GM12878 (cell line): ENCODE measurements at regions not wholly inside any gene's neighbourhood (a gene's known extent, or its start where the extent isn't known, plus 50 kb on each side); places are given as distances from the start of the nearest gene placed in this dataset.
A peak's percentile ranks its signal among the peaks of the same experiment; 100 is the strongest.

Source experiments
- ATAC-seq: fragments of 200-7000 bp; cut with Tn5 transposase; 3 replicates; pipeline ENCODE4 v1.9.1; 2020; ENCODE audit warnings: mild to moderate bottlenecking, moderate library complexity
- BruUV-seq: library from RNA; stranded (reverse); fragments of 400-500 nt; replicated peaks from 2 replicates; lab custom pipeline; 2021; lab: Mats Ljungman, UMichigan
- CTCF ChIA-PET: fragments of 300-600 bp; sonication (Branson Sonifier 250); formaldehyde crosslinking; extraction: SDS; loops from one replicate; lab custom pipeline; 2021; ENCODE audit warnings: inconsistent platforms; lab: Yijun Ruan, JAX
- POLR2A ChIA-PET: fragments of 350-600 bp; formaldehyde crosslinking; extraction: SDS; loops from one replicate; lab custom pipeline; 2021; ENCODE audit warnings: inconsistent platforms; lab: Charles Lee
- RAD21 ChIA-PET: fragments of 300-600 bp; sonication (Branson Sonifier 250); formaldehyde crosslinking; loops from one replicate; lab custom pipeline; 2023; ENCODE audit warnings: antibody characterized with exemption; ENCODE audit not compliant: unreplicated experiment; lab: Charles Lee
- SMC1A ChIA-PET: fragments of 300-600 bp; sonication (Branson Sonifier 250); formaldehyde crosslinking; loops from one replicate; lab custom pipeline; 2023; ENCODE audit not compliant: unreplicated experiment, uncharacterized antibody; lab: Charles Lee
- DNase-seq: peaks from one replicate; pipeline ENCODE4 v3.0.0-alpha.2; 2011; ENCODE audit warnings: low read depth, low spot score
- FAIRE-seq: peaks from 3 replicates; lab custom pipeline; 2011; peaks lifted over from hg19 to GRCh38; lab: Jason Lieb, UNC
- H2AFZ ChIP-seq: 2 replicates; pipeline ENCODE4 v1.6.0; 2011; ENCODE audit warnings: low read depth, low read length, control low read depth; ENCODE audit not compliant: control insufficient read depth
- H3K27ac ChIP-seq: 2 replicates; pipeline ENCODE4 v1.5.1; 2011; ENCODE audit warnings: control low read depth; ENCODE audit not compliant: control insufficient read depth, insufficient read depth
- H3K27me3 ChIP-seq, 2 experiments: replicated peaks in 1 of 2; 2 replicates each; pipeline versions ENCODE4 v1.6.0 to v1.6.1; 2011; ENCODE audit warnings: low read length in 1 of 2; ENCODE audit not compliant: control insufficient read depth in 2 of 2, insufficient read depth in 2 of 2
- H3K36me3 ChIP-seq, 2 experiments: 2 replicates each; pipeline ENCODE4 v1.5.1; 2011; ENCODE audit warnings: low read length in 1 of 2; ENCODE audit not compliant: control insufficient read depth in 2 of 2, insufficient read depth in 2 of 2
- H3K4me1 ChIP-seq: 2 replicates; pipeline ENCODE4 v1.6.1; 2011; ENCODE audit warnings: mild to moderate bottlenecking, low read length, moderate library complexity, mixed read lengths; ENCODE audit not compliant: control insufficient read depth, insufficient read depth
- H3K4me2 ChIP-seq: 2 replicates; pipeline ENCODE4 v1.6.0; 2011; ENCODE audit warnings: control low read depth; ENCODE audit not compliant: control insufficient read depth, insufficient read depth
- H3K4me3 ChIP-seq: fragments of 200-600 bp; sonication (generic); 2 replicates; pipeline ENCODE4 v1.5.1; 2016
- H3K79me2 ChIP-seq: 2 replicates; pipeline ENCODE4 v1.6.0; 2011; ENCODE audit warnings: low read length; ENCODE audit not compliant: control insufficient read depth, insufficient read depth
- H3K9ac ChIP-seq: 2 replicates; pipeline ENCODE4 v1.8.0; 2011; ENCODE audit warnings: low read length, control low read depth, mixed read lengths; ENCODE audit not compliant: control insufficient read depth, insufficient read depth
- H3K9me3 ChIP-seq: replicated peaks from 3 replicates; pipeline ENCODE4 v1.5.1; 2011; ENCODE audit warnings: mild to moderate bottlenecking, low read length; ENCODE audit not compliant: control insufficient read depth, insufficient read depth
- H4K20me1 ChIP-seq: 2 replicates; pipeline ENCODE4 v1.6.0; 2011; ENCODE audit not compliant: control insufficient read depth, insufficient read depth
- JUNB ChIP-seq: IDR thresholded peaks from 2 replicates; pipeline ENCODE4 v1.6.1; 2016; ENCODE audit warnings: antibody characterized with exemption, mild to moderate bottlenecking
- PRDM15 ChIP-seq: fragments of 450-650 bp; formaldehyde crosslinking; IDR thresholded peaks from 2 replicates; pipeline ENCODE4 v1.4.0; 2020; ENCODE audit warnings: mild to moderate bottlenecking, moderate library complexity
- RUNX3 ChIP-seq: IDR thresholded peaks from 2 replicates; pipeline ENCODE4 v1.6.1; 2012; ENCODE audit warnings: low read length, inconsistent platforms
- WGBS: methylation state at CpG from one replicate; pipeline ENCODE4 v1.1.6; 2016; ENCODE audit warnings: low lambda C conversion rate; ENCODE audit not compliant: insufficient replicate concordance, insufficient coverage; ENCODE audit errors: missing lambda C conversion rate; 5-methylcytosine and 5-hydroxymethylcytosine counted together
- in situ Hi-C: fragments of 300-500 bp; cut with MboI; formaldehyde crosslinking; loops from 9 replicates; pipeline ENCODE4 v1.14.3; 2018; ENCODE audit warnings: mixed read lengths
- intact Hi-C: fragments of 100-400 bp; cut with micrococcal nuclease; formaldehyde crosslinking; loops from one replicate; pipeline ENCODE4 v1.14.2; 2022; ENCODE audit not compliant: unreplicated experiment

DNA sequence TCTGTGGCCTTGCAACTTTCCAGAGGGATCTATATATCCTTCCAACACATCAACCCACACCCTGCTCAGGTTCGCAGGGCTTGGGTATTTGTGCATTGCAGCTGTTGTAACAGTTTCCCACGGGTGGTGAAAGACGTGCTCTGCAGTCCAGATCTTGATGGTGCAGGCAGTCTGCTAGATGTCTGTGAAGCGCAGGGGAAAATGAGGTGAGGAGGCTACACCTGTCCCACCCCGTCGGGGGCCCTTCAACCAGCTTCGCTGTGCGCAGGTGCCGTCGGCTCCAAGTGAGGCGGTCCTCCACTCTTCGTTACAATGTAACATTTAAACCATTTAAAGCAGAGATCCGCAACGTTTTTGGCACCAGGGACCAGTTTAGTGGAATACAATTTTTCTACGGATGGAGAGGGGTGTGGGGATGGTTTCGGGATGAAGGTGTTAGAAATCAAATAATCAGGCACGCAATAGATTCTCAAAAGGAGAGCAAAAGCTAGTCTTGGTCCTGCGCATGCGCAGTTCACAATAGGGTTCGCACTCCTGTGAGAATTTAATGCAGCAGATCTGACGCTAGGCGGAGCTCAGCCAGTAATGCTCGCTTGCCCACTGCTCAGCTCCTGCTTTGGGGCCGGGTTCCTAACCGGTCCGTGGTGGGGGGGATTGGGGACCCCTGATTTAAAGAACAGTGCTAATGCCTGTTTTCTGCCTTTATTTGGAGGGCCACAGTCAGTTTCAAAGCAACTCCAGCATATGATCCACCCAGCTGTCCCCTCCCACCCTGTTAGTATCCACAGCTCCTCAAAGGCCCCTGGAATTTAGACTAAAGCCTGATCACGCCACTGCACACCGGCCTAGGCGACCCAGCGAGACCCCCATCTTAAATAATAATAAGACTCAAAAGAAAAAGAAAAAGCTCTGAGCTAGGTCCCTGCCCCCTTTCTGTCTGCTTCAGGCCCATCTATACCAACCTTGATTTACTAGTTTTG is 97.1 kb upstream of the SELENOP start (continued):
- no peak for TF ChIP-seq PRDM15 (CRISPR knock-in tag)

DNA sequence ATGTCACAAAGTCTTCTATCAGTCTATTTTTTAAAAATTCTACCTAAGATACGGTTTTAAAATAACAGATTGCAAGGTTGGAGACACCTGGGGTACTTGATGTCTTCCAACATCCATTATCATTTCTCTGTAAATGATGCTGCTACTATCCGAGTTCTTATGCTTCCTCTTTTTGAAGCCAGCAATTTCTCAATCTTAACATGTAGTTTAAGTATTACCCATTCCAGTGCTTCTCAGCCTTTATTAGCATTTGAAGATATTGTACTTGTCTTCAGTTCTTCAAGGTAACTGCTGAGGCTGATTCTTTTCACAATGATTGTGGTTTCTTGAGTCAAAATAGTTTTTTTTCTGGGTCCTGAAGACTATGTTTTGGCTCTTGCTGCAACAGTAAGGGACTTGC is 96.4 kb upstream of the SELENOP start:
- SMC1A ChIA-PET = interaction anchor here (0.9 to 3.5 kb wide), 10 partner anchors 10 to 200 kb away, joined by 3 to 32 read pairs (median 3); no protein-coding TSS in a partner anchor

More for the DNA sequence above, 96.4 kb upstream of the SELENOP start:
- no TSS peak for BruUV-seq
- no peaks in the 10 kb centered on the region; a peak in 1 of 4 replicates for H3K27me3 ChIP-seq
- no peak for DNase-seq
- H3K9ac ChIP-seq = no peak overlapping the region
- in situ Hi-C loops = loop anchor here (5.0 to 10.0 kb wide), 2 partner anchors 134 to 477 kb away; partner anchors contain the start of gene ANXA2R
- no peak overlapping the region for H3K4me2 ChIP-seq
- H3K4me3 ChIP-seq = 0 out of 2 replicates have a peak overlapping the region, but pooled peaks have one; percentile 62
- WGBS = 0% methylated on average over 2 of the region's 2 CpGs
- TF ChIP-seq JUNB = no peak
- 0 out of 2 replicates have a peak, but pooled peaks have one; percentile 14 for TF ChIP-seq RUNX3
- H2AFZ ChIP-seq = no peak overlapping the region
- ATAC-seq = peak; percentile 30
- intact Hi-C loops = loop anchor here (2.0 to 10.0 kb wide), 5 partner anchors 41 to 481 kb away; no protein-coding TSS in a partner anchor
- H3K4me1 ChIP-seq = peaks cover 4% of the 10 kb centered on the region; the same call in 1 of the 2 replicates
- ChIA-PET CTCF (interaction anchor here (1.1 to 5.2 kb wide), 16 partner anchors 18 to 482 kb away, joined by 3 to 50 read pairs (median 8); partner anchors contain the start of genes ANXA2R and ZNF131), POLR2A (interaction anchor here (1.5 kb wide), 1 partner anchor 131 kb away, joined by 3 read pairs; no protein-coding TSS in a partner anchor), RAD21 (interaction anchor here (0.9 to 4.6 kb wide), 11 partner anchors 42 to 479 kb away, joined by 3 to 36 read pairs (median 8); partner anchors contain the start of gene ZNF131)
- no peaks in the 10 kb centered on the region for H3K36me3 ChIP-seq
- no peak overlapping the region for H3K27ac ChIP-seq
- H4K20me1 ChIP-seq = no peaks in the 10 kb centered on the region
- H3K79me2 ChIP-seq = no peaks in the 10 kb centered on the region
- H3K9me3 ChIP-seq = no peaks in the 10 kb centered on the region
- no peak for FAIRE-seq
